Hematopoietic multipotent progenitor cell (in vitro differentiated cells): ENCODE measurements at regions not wholly inside any gene's neighbourhood (a gene's known extent, or its start where the extent isn't known, plus 50 kb on each side); places are given as distances from the start of the nearest gene placed in this dataset.

Experiments
- DNase-seq, 3 donors: peaks; one replicate each; pipeline ENCODE4 v3.0.0-alpha.2; 2011 to 2015; ENCODE audit warnings: low read depth in 2 of 3, low spot score in 2 of 3

DNA sequence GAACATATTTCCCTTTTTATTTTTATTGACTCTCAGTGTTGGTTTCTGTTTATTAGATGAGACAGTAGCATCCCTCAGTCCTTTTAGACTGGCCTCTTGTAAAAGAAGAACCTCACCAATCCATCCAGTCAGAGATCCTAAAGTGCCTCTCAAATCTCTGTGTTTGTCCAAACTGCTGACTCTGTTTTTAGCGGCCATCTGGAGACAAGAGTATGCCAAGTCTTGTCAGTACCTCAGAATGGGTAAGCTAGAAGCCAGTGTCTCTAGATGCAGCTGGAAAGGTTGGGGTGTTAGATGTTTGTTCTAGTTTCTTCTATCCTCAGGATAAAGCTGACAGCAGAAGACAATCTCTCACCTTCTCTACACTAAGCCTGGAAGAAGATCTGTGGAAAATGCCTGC is 537.7 kb upstream of the ZNF385D start:
- no peak for DNase-seq

GRCh38 chr3:22292681-22293080 is 541.7 kb upstream of the ZNF385D start:
- no peak for DNase-seq

DNA sequence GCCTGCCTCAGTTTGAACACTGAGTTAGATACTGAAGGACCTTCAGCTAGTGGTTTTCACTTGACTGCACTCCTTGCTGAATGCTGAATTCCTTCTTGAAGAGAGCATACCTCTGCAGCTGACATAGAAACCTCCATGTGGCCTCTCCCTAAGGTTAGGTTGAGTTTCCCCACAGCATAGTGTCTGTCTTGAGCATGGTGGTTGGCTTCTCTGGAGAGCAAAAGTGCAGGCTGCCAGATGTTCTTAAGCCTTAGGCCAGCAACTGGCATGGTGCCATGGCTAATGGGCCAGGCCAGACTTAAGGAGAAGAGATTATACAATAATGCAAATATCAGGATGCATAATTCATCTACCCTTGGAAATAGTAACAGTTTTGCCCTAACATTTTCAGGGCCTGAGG is 545.6 kb upstream of the ZNF385D start:
- DNase-seq: no peak

GRCh38 chr3:22297436-22297835 is 546.4 kb upstream of the ZNF385D start:
- DNase-seq: no peak

GRCh38 chr3:22306454-22306853 is 555.4 kb upstream of the ZNF385D start:
- DNase-seq: no peak

DNA sequence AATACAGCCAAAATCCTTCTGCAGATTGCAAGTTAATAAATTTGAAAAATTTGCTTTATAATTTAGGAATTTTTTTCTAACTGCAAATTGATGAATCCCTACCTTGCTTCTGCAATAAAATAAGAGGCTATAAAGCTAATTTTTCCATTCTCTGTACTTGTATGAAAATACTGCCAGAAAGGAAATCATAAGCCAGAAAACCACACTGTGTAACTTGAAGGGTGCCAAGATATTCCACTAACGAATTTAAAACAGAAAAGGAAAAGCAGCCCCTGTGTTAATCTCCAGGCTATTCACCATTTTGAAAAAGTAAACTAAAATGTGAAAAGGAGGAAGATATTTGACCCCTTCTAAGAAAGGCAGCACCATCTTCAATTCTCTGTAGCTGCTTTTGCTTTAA is 557.9 kb upstream of the ZNF385D start:
- no peak for DNase-seq

DNA sequence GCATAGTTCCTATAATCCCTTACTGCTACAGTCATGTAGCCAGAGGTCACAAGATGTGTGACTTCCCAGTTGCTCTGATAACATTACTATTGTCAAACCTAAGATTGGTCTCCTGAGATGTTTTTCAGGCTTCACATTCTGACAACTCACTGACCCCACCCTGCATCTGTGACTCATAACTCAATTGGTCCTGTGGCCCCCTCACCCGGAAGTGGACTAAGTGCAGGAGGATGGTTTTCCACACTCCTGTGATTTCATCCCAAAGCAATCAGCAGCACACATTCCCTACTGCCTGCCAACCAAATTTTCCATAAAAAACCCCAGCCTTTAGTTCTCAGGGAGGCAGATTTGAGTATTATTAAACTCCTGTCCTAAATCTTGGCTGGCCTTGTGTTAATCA is 564.9 kb upstream of the ZNF385D start:
- no peak for DNase-seq

DNA sequence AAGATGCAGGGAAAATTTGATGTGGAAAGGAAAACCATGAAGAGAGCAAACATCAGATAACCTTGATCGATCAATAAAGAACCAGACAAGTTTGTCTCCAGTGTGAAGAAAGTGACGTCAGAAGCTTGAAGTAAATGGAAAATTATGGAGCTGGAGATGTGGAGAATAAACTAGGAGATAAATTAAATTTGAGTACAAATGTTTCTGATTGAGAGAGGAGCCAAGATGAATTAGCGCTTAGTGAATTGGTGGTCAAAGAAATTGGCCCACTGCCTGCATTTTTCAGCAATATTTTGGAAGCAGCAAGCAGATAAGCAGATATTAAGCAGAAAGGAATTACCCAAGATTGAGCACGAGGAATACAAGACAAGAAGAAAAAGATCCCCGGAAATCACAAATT is 567.3 kb upstream of the ZNF385D start:
- no peak for DNase-seq

DNA sequence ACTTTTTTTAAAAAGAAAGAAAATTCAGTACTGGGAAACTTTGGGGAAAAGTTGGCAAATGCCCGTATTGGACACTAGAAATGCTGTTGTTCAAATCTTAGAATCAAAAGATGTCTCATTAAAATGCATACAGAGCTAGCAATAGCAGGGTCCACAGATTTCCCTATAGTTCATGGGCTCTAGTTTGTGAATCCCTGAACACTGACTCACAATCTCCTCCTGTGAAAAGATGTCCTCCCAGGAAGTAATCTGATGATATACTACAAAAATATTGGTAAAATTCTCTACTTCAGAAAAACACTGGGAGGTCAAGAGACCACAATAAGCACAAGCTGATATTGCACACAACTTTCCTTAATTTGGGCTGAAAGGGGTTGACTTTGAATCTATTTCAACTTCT is 568.4 kb upstream of the ZNF385D start:
- DNase-seq: no peak

DNA sequence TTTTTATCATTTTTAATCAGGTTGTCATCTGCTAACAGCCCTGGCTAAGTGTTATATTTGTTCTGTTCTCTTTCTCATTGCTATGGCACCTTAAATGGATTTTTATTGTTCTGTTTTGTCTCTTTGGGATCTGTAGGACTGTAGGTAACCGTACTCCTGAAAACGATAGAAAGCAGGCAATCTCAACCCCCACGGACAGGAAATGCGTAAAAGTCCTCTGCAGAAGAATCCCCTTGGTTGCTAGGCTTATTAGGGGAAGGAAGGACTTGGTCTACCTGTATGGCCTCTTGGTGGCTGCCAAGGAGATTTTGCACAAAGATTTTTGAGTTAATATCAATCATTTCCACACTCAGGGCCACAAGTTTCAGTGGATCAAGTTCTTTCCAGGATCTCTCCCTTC is 571.9 kb upstream of the ZNF385D start:
- no peak for DNase-seq

DNA sequence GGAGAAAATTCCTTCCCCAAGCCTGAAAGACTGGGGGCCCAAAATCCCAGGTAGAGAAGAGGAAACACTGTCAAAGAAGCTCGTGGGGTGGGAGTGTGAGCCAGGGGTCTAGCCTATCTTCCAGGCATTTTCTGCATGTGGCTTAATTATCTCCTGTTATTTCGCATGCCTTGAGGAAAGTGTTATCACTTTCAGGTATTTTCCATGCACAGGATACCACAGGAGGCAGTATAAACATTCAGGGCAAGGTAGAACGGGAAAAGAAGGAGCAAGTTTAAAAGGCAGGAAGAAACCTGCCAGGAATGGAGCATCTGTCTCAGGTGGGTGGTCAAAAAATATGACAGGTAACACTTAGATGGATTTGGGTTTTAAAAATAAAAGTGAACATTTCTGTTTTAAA is 575.3 kb upstream of the ZNF385D start:
- no peak for DNase-seq

- DNase-seq: no peak
Observed at GRCh38 chr3:22334996-22335395, 584.0 kb upstream of the ZNF385D start.

- DNase-seq: no peak
Observed at GRCh38 chr3:22349215-22349851, 598.3 kb upstream of the ZNF385D start.

DNA sequence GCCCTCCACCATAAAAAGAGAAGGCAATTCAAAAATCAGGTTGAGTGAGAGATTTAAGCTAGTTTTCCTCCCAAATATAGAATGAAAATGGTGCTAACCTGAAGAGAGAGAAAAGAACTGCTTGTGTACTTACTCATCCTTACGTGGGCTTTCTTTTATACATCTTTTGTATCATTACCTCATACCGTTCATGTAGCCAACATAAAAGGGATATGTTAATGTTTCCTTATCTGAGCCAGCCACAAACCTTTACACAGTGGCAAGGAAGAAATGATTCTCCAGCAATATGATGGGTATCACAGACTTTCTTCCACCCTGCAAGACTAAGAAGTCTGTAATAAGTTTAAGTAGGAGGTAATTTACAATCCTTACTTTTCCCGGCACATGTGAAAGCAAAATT is 600.8 kb upstream of the ZNF385D start:
- no peak for DNase-seq

GRCh38 chr3:22353126-22353525 is 602.1 kb upstream of the ZNF385D start:
- no peak for DNase-seq

DNA sequence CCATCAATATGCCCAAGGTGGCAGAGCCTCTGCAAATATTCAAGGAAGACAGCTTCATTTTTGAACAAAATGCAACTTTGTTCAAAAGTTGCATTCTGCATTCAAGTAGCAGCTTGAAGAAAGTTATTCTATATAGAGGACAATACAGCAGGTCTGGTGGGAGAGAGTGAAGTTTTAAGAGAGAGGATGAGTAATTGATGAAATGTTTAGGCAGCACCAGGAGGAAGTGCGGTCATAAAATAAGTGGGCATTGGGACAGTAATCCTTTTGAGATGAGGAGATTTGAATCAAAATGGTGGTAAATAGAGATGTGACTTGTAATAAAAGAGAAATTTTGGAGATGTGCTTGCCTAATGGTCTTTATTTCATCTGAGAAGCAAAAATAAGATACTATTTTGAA is 607.3 kb upstream of the ZNF385D start:
- no peak for DNase-seq

GRCh38 chr3:22360164-22360563 is 609.2 kb upstream of the ZNF385D start:
- no peak for DNase-seq

GRCh38 chr3:22360970-22361369 is 610.0 kb upstream of the ZNF385D start:
- no peak for DNase-seq

DNA sequence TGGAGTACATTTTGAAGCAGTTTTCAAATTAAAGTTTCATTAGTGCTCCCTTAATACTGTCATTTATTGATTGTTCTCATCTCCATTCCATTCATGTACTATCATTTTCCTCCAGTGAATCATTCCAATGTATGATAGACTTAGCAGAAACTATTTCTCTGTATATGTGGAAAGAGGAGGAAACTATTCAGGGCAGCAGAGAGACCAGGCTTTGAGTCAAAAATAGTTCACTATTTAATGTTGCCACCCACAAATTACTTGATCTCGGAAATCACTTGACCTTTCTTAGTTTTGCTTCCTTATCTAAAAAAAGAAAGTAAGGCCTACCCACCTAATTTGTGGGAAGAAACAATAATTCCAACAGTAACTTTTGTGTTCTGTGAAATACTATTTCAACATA is 610.5 kb upstream of the ZNF385D start:
- no peak for DNase-seq

DNA sequence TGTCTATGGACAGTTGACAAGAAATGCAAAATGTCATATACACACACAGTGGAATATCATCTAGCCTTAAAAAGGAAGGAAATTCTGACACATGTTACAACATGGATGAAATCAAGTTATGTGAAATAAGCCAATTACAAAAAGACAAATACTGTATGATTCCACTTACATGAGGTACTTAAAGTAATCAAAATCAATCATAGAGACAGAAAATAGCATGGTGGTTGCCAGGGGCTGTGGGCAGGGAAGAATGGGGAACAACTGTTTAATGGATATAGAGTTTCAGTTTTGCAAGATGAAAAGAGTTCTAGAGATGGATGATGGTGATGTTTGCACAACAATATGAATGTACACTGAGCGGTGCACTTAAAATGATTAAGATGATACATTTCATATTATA is 613.8 kb upstream of the ZNF385D start:
- DNase-seq: peak in 1 of 3 donors; percentile 49

DNA sequence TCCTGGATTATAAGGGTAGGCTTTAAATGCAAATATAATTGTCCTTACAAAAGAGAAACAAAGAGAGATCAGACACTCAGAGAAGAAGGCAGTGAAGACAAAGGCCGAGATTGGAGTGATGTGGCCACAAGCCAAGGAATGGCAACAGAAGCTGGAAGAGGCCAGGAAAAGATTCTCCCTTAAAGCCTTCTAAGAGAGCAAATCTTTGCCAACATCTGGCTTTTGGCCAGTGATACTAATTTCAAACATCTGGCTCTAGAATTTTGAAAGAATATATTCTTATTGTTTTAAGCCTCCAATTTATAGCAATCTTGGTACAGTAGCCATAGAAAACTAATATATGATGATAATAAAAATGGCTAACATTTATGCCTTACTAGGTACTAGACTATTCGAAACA is 615.8 kb upstream of the ZNF385D start:
- no peak for DNase-seq

DNA sequence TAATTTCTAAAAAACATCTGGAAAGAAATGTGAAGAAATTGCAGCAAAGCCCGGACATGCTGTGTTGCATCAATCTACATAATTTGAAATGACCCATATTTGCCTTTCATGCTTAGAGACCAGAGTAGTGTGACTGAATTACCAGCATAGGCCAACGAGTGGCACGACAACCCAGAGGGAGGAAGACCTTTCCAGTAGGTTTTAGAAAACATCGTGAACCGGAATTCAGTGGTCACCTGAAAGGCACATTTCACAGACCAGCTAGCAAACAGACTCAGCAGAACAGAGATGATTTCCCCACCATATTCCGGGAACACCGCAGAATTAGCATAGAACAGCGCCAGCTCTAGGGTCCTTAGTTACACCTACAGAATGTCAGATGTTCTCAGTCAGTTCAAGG is 620.0 kb upstream of the ZNF385D start:
- DNase-seq: peak in 1 of 3 donors; percentile 43

- peak in 1 of 3 donors; percentile 25 for DNase-seq
Observed at GRCh38 chr3:22371607-22372291, 620.7 kb upstream of the ZNF385D start.
